AG09319 (cell line): ENCODE measurements at regions not wholly inside any gene's neighbourhood (a gene's known extent, or its start where the extent isn't known, plus 50 kb on each side); places are given as distances from the start of the nearest gene placed in this dataset.

ENCODE experiments used
- DNase-seq: peaks from one replicate; pipeline ENCODE4 v3.0.0-alpha.2; 2010; ENCODE audit warnings: low read depth; ENCODE audit errors: extremely low read depth
- CTCF ChIP-seq: IDR thresholded peaks from 2 replicates; pipeline ENCODE4 v1.5.1; 2011; ENCODE audit warnings: low read depth, mild to moderate bottlenecking, inconsistent platforms, low read length, moderate library complexity

- no peak for TF ChIP-seq CTCF
- no peak for DNase-seq
Observed at GRCh38 chrX:99394456-99394855, 1015.6 kb downstream of the PCDH19 start.

- TF ChIP-seq CTCF: no peak
- no peak for DNase-seq
Observed at GRCh38 chrX:99384594-99385374, 1025.3 kb downstream of the PCDH19 start.

GRCh38 chrX:99383786-99384185, 1026.3 kb downstream of the PCDH19 start:
- TF ChIP-seq CTCF: no peak
- no peak for DNase-seq

- DNase-seq: no peak
- TF ChIP-seq CTCF: no peak
Observed at GRCh38 chrX:99371976-99372595, 1038.0 kb downstream of the PCDH19 start.

GRCh38 chrX:99353412-99353811, 1056.7 kb downstream of the PCDH19 start:
- DNase-seq: no peak
- no peak for TF ChIP-seq CTCF

GRCh38 chrX:99348256-99348655, 1061.8 kb downstream of the PCDH19 start:
- no peak for TF ChIP-seq CTCF

GRCh38 chrX:99308302-99308701, 1101.8 kb downstream of the PCDH19 start:
- no peak for DNase-seq
- no peak for TF ChIP-seq CTCF

More at GRCh38 chrX:99348256-99348655, 1061.8 kb downstream of the PCDH19 start:
- no peak for DNase-seq
